WTC11 (cell line): ENCODE measurements at regions not wholly inside any gene's neighbourhood (a gene's known extent, or its start where the extent isn't known, plus 50 kb on each side); places are given as distances from the start of the nearest gene placed in this dataset.

Experiments
- ATF2 ChIP-seq: sonication (generic); formaldehyde crosslinking; IDR thresholded peaks from 2 replicates; pipeline ENCODE4 v1.8.1; 2022; ENCODE audit warnings: low read depth, missing genetic modification reagents, borderline replicate concordance
- CTCF ChIP-seq: fragments of 200-600 bp; IDR thresholded peaks from 2 replicates; pipeline ENCODE4 v1.8.0; 2022; ENCODE audit warnings: antibody characterized with exemption
- E2F1 ChIP-seq: sonication (generic); formaldehyde crosslinking; IDR thresholded peaks from 2 replicates; pipeline ENCODE4 v1.8.0; 2022; ENCODE audit warnings: mild to moderate bottlenecking, missing genetic modification reagents
- ETV6 ChIP-seq: sonication (generic); formaldehyde crosslinking; IDR thresholded peaks from 2 replicates; pipeline ENCODE4 v1.8.1; 2022; ENCODE audit warnings: mild to moderate bottlenecking, missing genetic modification reagents
- HMGXB4 ChIP-seq: sonication (generic); formaldehyde crosslinking; IDR thresholded peaks from 2 replicates; pipeline ENCODE4 v1.8.1; 2023; ENCODE audit warnings: mild to moderate bottlenecking, moderate library complexity, missing genetic modification reagents
- IRF1 ChIP-seq: sonication (generic); formaldehyde crosslinking; IDR thresholded peaks from 2 replicates; pipeline ENCODE4 v1.8.0; 2023; ENCODE audit warnings: missing genetic modification reagents
- NR1H2 ChIP-seq: sonication (generic); formaldehyde crosslinking; IDR thresholded peaks from 2 replicates; pipeline ENCODE4 v1.9.0; 2021; ENCODE audit warnings: mild to moderate bottlenecking, moderate library complexity, missing genetic modification reagents
- SMAD4 ChIP-seq: sonication (generic); formaldehyde crosslinking; IDR thresholded peaks from 2 replicates; pipeline ENCODE4 v1.8.0; 2022; ENCODE audit warnings: mild to moderate bottlenecking, missing genetic modification reagents
- SP1 ChIP-seq: sonication (generic); formaldehyde crosslinking; conservative IDR thresholded peaks from 2 replicates; pipeline ENCODE4 v1.8.1; 2022; ENCODE audit warnings: missing genetic modification reagents
- ZNF138 ChIP-seq: sonication (generic); formaldehyde crosslinking; conservative IDR thresholded peaks from 2 replicates; pipeline ENCODE4 v1.8.1; 2022; ENCODE audit warnings: mild to moderate bottlenecking, moderate library complexity, missing genetic modification reagents
- TF ChIP-seq, protein P1 (sequence below): sonication (generic); formaldehyde crosslinking; IDR thresholded peaks from 2 replicates; pipeline ENCODE4 v1.8.1; 2023; ENCODE audit warnings: mild to moderate bottlenecking, missing genetic modification reagents, moderate library complexity

- no peak for TF ChIP-seq CTCF
- no peak for TF ChIP-seq HMGXB4 (CRISPR knock-in tag)
- no peak for TF ChIP-seq E2F1 (CRISPR knock-in tag)
- TF ChIP-seq ATF2 (CRISPR knock-in tag), result no peak
- no peak for TF ChIP-seq ZNF138 (CRISPR knock-in tag)
- no peak for TF ChIP-seq IRF1 (CRISPR knock-in tag)
- TF ChIP-seq ETV6 (CRISPR knock-in tag), result no peak
- TF ChIP-seq, protein P1, sequence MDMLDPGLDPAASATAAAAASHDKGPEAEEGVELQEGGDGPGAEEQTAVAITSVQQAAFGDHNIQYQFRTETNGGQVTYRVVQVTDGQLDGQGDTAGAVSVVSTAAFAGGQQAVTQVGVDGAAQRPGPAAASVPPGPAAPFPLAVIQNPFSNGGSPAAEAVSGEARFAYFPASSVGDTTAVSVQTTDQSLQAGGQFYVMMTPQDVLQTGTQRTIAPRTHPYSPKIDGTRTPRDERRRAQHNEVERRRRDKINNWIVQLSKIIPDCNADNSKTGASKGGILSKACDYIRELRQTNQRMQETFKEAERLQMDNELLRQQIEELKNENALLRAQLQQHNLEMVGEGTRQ (CRISPR knock-in tag), result no peak
- TF ChIP-seq SP1, result no peak
- no peak for TF ChIP-seq NR1H2 (CRISPR knock-in tag)
- TF ChIP-seq SMAD4 (CRISPR knock-in tag), result no peak
These were observed 713.4 kb downstream of the PCDH18 start for GRCh38 chr4:136818811-136819330.
